Natural killer cell (primary cell): ENCODE measurements at regions not wholly inside any gene's neighbourhood (a gene's known extent, or its start where the extent isn't known, plus 50 kb on each side); places are given as distances from the start of the nearest gene placed in this dataset.

ENCODE experiments used
- ATAC-seq, 3 donors: fragments of 150-1000 bp in 2 of 3; fragments of 200-7000 bp in 1 of 3; cut with Tn5 transposase; 1 replicate in 1 of 3; 2 replicates in 2 of 3; pipeline ENCODE4 v1.10.0; 2021; ENCODE audit warnings: mild to moderate bottlenecking in 2 of 3, moderate library complexity in 2 of 3
- DNase-seq, 2 donors: peaks; one replicate each; pipeline versions ENCODE4 v3.0.0 to v3.0.0-alpha.2; 2013 to 2021; ENCODE audit warnings: mixed read lengths in 1 of 2
- H3K27ac ChIP-seq: one replicate; pipeline ENCODE4 v1.5.1; 2013; ENCODE audit warnings: mild to moderate bottlenecking, low read length
- H3K27me3 ChIP-seq: one replicate; pipeline ENCODE4 v1.6.1; 2013; ENCODE audit warnings: low read length; ENCODE audit not compliant: control insufficient read depth, insufficient read depth
- H3K36me3 ChIP-seq: one replicate; pipeline ENCODE4 v1.6.1; 2013; ENCODE audit warnings: low read length; ENCODE audit not compliant: control insufficient read depth, insufficient read depth
- H3K4me1 ChIP-seq: one replicate; pipeline ENCODE4 v1.6.1; 2013; ENCODE audit warnings: low read length; ENCODE audit not compliant: control insufficient read depth, insufficient read depth
- H3K4me3 ChIP-seq: one replicate; pipeline ENCODE4 v1.5.1; 2013; ENCODE audit warnings: low read length
- H3K9me3 ChIP-seq: one replicate; pipeline ENCODE4 v1.6.1; 2013; ENCODE audit warnings: low read length; ENCODE audit not compliant: control insufficient read depth, insufficient read depth
- H3K27ac Mint-ChIP-seq, 2 donors: one replicate each; pipeline ENCODE4 v1.8.0; 2022; ENCODE audit warnings: mild to moderate bottlenecking in 2 of 2, mixed read lengths in 2 of 2, moderate library complexity in 1 of 2
- H3K27me3 Mint-ChIP-seq, 2 donors: one replicate each; pipeline ENCODE4 v1.8.0; 2022; ENCODE audit warnings: low read depth in 2 of 2, mixed read lengths in 2 of 2
- H3K36me3 Mint-ChIP-seq: one replicate; pipeline ENCODE4 v1.8.0; 2022; ENCODE audit warnings: mixed read lengths
- H3K4me1 Mint-ChIP-seq, 2 donors: one replicate each; pipeline ENCODE4 v1.8.0; 2022; ENCODE audit warnings: mixed read lengths in 2 of 2
- H3K4me3 Mint-ChIP-seq: one replicate; pipeline ENCODE4 v1.8.0; 2022; ENCODE audit warnings: mild to moderate bottlenecking, moderate library complexity, mixed read lengths
- H3K9me3 Mint-ChIP-seq, 2 donors: one replicate each; pipeline ENCODE4 v1.8.0; 2022; ENCODE audit warnings: mixed read lengths in 2 of 2
- WGBS: methylation state at CpG from one replicate; pipeline ENCODE4 v1.1.7; 2013; ENCODE audit warnings: missing lambda C conversion rate; ENCODE audit not compliant: insufficient coverage; 5-methylcytosine and 5-hydroxymethylcytosine counted together
- intact Hi-C: fragments of 100-400 bp; cut with micrococcal nuclease; formaldehyde crosslinking; loops from one replicate; pipeline ENCODE4 v1.14.2; 2022
- TF ChIP-seq, protein P1 (sequence below): fragments of 200-600 bp; IDR thresholded peaks from one replicate; pipeline ENCODE4 v1.8.0; 2022; ENCODE audit warnings: antibody characterized with exemption

- H3K27ac ChIP-seq, result no peak overlapping the region
- Mint-ChIP-seq H3K36me3 (no peaks in the 10 kb centered on the region), H3K9me3 (peaks cover 13 to 17% of the 10 kb centered on the region in 2 donors), H3K4me1 (no peaks in the 10 kb centered on the region), H3K27ac (no peak overlapping the region), H3K27me3 (no peaks in the 10 kb centered on the region), H3K4me3 (no peak overlapping the region)
- no peaks in the 10 kb centered on the region for H3K27me3 ChIP-seq
- no peaks in the 10 kb centered on the region for H3K4me1 ChIP-seq
- WGBS, result 72% methylated on average over 3 of the region's 3 CpGs
- TF ChIP-seq, protein P1, sequence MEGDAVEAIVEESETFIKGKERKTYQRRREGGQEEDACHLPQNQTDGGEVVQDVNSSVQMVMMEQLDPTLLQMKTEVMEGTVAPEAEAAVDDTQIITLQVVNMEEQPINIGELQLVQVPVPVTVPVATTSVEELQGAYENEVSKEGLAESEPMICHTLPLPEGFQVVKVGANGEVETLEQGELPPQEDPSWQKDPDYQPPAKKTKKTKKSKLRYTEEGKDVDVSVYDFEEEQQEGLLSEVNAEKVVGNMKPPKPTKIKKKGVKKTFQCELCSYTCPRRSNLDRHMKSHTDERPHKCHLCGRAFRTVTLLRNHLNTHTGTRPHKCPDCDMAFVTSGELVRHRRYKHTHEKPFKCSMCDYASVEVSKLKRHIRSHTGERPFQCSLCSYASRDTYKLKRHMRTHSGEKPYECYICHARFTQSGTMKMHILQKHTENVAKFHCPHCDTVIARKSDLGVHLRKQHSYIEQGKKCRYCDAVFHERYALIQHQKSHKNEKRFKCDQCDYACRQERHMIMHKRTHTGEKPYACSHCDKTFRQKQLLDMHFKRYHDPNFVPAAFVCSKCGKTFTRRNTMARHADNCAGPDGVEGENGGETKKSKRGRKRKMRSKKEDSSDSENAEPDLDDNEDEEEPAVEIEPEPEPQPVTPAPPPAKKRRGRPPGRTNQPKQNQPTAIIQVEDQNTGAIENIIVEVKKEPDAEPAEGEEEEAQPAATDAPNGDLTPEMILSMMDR, result no peak
- no peak for ATAC-seq
- no peak for DNase-seq
- intact Hi-C loops, result no loop called here
- no peaks in the 10 kb centered on the region for H3K36me3 ChIP-seq
- H3K4me3 ChIP-seq, result no peak overlapping the region
- H3K9me3 ChIP-seq, result no peaks in the 10 kb centered on the region
Observed at GRCh38 chr10:59090817-59091622, 85.4 kb upstream of the PHYHIPL start.

- TF ChIP-seq, protein P1, result no peak
- H3K9me3 Mint-ChIP-seq, result peaks cover 9 to 15% of the 10 kb centered on the region in 2 donors
- intact Hi-C loops, result no loop called here
- H3K4me1 Mint-ChIP-seq, result no peaks in the 10 kb centered on the region
- ATAC-seq (no peak), DNase-seq (no peak)
- H3K27me3 Mint-ChIP-seq, result no peaks in the 10 kb centered on the region
- H3K27ac Mint-ChIP-seq, result no peak overlapping the region
- H3K4me3 Mint-ChIP-seq, result no peak overlapping the region
- Histone ChIP-seq H3K27me3 (no peaks in the 10 kb centered on the region), H3K36me3 (no peaks in the 10 kb centered on the region), H3K9me3 (no peaks in the 10 kb centered on the region), H3K27ac (no peak overlapping the region), H3K4me3 (no peak overlapping the region), H3K4me1 (no peaks in the 10 kb centered on the region)
- 76% methylated on average over 2 of the region's 2 CpGs for WGBS
- H3K36me3 Mint-ChIP-seq, result no peaks in the 10 kb centered on the region
Observed at GRCh38 chr10:59093461-59093860, 83.0 kb upstream of the PHYHIPL start.

- H3K36me3 ChIP-seq, result no peaks in the 10 kb centered on the region
- H3K4me1 Mint-ChIP-seq, result no peaks in the 10 kb centered on the region
- DNase-seq (no peak), ATAC-seq (no peak)
- no peak overlapping the region for H3K27ac ChIP-seq
- intact Hi-C loops, result no loop called here
- TF ChIP-seq, protein P1, result no peak
- H3K4me3 ChIP-seq, result no peak overlapping the region
- no peaks in the 10 kb centered on the region for H3K27me3 Mint-ChIP-seq
- 85% methylated on average over 2 of the region's 2 CpGs for WGBS
- H3K27ac Mint-ChIP-seq, result no peak overlapping the region
- peaks cover 6 to 10% of the 10 kb centered on the region in 2 donors for H3K9me3 Mint-ChIP-seq
- no peaks in the 10 kb centered on the region for H3K27me3 ChIP-seq
- no peaks in the 10 kb centered on the region for H3K36me3 Mint-ChIP-seq
- H3K4me3 Mint-ChIP-seq, result no peak overlapping the region
- H3K9me3 ChIP-seq, result no peaks in the 10 kb centered on the region
- no peaks in the 10 kb centered on the region for H3K4me1 ChIP-seq
Observed at GRCh38 chr10:59096631-59097030, 79.8 kb upstream of the PHYHIPL start.

- no peaks in the 10 kb centered on the region for H3K27me3 Mint-ChIP-seq
- no peak overlapping the region for H3K27ac Mint-ChIP-seq
- no peaks in the 10 kb centered on the region for H3K4me1 Mint-ChIP-seq
- ATAC-seq, result no peak
- DNase-seq, result no peak
- H3K4me3 ChIP-seq, result no peak overlapping the region
- TF ChIP-seq, protein P1, result no peak
- intact Hi-C loops, result no loop called here
- H3K9me3 Mint-ChIP-seq, result peaks cover 3 to 5% of the 10 kb centered on the region in 2 donors
- H3K36me3 ChIP-seq, result no peaks in the 10 kb centered on the region
- H3K36me3 Mint-ChIP-seq, result no peaks in the 10 kb centered on the region
- H3K27ac ChIP-seq, result no peak overlapping the region
- H3K27me3 ChIP-seq, result no peaks in the 10 kb centered on the region
- H3K9me3 ChIP-seq, result no peaks in the 10 kb centered on the region
- no peaks in the 10 kb centered on the region for H3K4me1 ChIP-seq
- no peak overlapping the region for H3K4me3 Mint-ChIP-seq
Observed at GRCh38 chr10:59098387-59098786, 78.1 kb upstream of the PHYHIPL start.
